ENCODE measurements at regions not wholly inside any gene's neighbourhood (a gene's known extent, or its start where the extent isn't known, plus 50 kb on each side); places are given as distances from the start of the nearest gene placed in this dataset.
"Not testable (repeated sequence)": the region's sequence is repeated elsewhere in the genome, so short reads cannot be mapped to it uniquely, and the experiment has no call there.

GRCh38 chr1:14136152-14136763 lies 436.3 kb downstream of the PRDM2 start:
- intact Hi-C loops (cut with micrococcal nuclease) = no loop called here

- intact Hi-C loops (cut with micrococcal nuclease) = no loop called here
Measured at GRCh38 chr1:14136881-14137280, 436.9 kb downstream of the PRDM2 start.

- intact Hi-C loops (cut with micrococcal nuclease) = no loop called here
Measured at GRCh38 chr1:14137411-14138134, 437.6 kb downstream of the PRDM2 start.

- intact Hi-C loops (cut with micrococcal nuclease) = no loop called here
Measured at GRCh38 chr1:14138135-14138506, 438.1 kb downstream of the PRDM2 start.

GRCh38 chr1:14138687-14139086 lies 438.7 kb downstream of the PRDM2 start:
- intact Hi-C loops (cut with micrococcal nuclease) = no loop called here

- intact Hi-C loops (cut with micrococcal nuclease) = no loop called here
Measured at GRCh38 chr1:14140831-14141401, 440.9 kb downstream of the PRDM2 start.

GRCh38 chr1:14141656-14142055 lies 441.7 kb downstream of the PRDM2 start:
- intact Hi-C loops (cut with micrococcal nuclease) = no loop called here

- intact Hi-C loops (cut with micrococcal nuclease) = no loop called here
Measured at GRCh38 chr1:14142397-14143100, 442.6 kb downstream of the PRDM2 start.

- intact Hi-C loops (cut with micrococcal nuclease) = no loop called here
Measured at GRCh38 chr1:14143777-14144176, 443.8 kb downstream of the PRDM2 start.

GRCh38 chr1:14148526-14148925 lies 448.5 kb downstream of the PRDM2 start:
- intact Hi-C loops (cut with micrococcal nuclease) = no loop called here

GRCh38 chr1:14149431-14149830 lies 449.1 kb upstream of the KAZN start:
- intact Hi-C loops (cut with micrococcal nuclease) = no loop called here

- intact Hi-C loops (cut with micrococcal nuclease) = no loop called here
Measured at GRCh38 chr1:14156543-14156942, 441.9 kb upstream of the KAZN start.

- intact Hi-C loops (cut with micrococcal nuclease) = no loop called here
Measured at GRCh38 chr1:14160781-14161180, 437.7 kb upstream of the KAZN start.

- intact Hi-C loops (cut with micrococcal nuclease) = no loop called here
Measured at GRCh38 chr1:14163246-14163645, 435.2 kb upstream of the KAZN start.

GRCh38 chr1:14165371-14165801 lies 433.1 kb upstream of the KAZN start:
- intact Hi-C loops (cut with micrococcal nuclease) = no loop called here

- intact Hi-C loops (cut with micrococcal nuclease) = no loop called here
Measured at GRCh38 chr1:14167884-14168283, 430.6 kb upstream of the KAZN start.

- intact Hi-C loops (cut with micrococcal nuclease) = no loop called here
Measured at GRCh38 chr1:14168326-14169063, 430.0 kb upstream of the KAZN start.

GRCh38 chr1:14173598-14173997 lies 424.9 kb upstream of the KAZN start:
- intact Hi-C loops (cut with micrococcal nuclease) = no loop called here

- intact Hi-C loops (cut with micrococcal nuclease) = not testable (repeated sequence)
Measured at GRCh38 chr1:14177866-14178265, 420.6 kb upstream of the KAZN start.

- intact Hi-C loops (cut with micrococcal nuclease) = no loop called here
Measured at GRCh38 chr1:14180738-14181137, 417.7 kb upstream of the KAZN start.

GRCh38 chr1:14181191-14181795 lies 417.2 kb upstream of the KAZN start:
- intact Hi-C loops (cut with micrococcal nuclease) = no loop called here

Data from T-helper 2 cell treated with Interferon-gamma antibody and Interleukin-4, amounts not matched to agents 100 ng/mL and 5 ng/mL, for 36 hours (primary cell).